ENCODE measurements at regions not wholly inside any gene's neighbourhood (a gene's known extent, or its start where the extent isn't known, plus 50 kb on each side); places are given as distances from the start of the nearest gene placed in this dataset.

GRCh38 chr1:106748606-106749005, 307.9 kb upstream of the PRMT6 start:
- no peak for TF ChIP-seq EZH2phosphoT487 (IDR thresholded peaks at IDR 0.05; ENCODE audit: borderline replicate concordance)
- TF ChIP-seq, protein P1, sequence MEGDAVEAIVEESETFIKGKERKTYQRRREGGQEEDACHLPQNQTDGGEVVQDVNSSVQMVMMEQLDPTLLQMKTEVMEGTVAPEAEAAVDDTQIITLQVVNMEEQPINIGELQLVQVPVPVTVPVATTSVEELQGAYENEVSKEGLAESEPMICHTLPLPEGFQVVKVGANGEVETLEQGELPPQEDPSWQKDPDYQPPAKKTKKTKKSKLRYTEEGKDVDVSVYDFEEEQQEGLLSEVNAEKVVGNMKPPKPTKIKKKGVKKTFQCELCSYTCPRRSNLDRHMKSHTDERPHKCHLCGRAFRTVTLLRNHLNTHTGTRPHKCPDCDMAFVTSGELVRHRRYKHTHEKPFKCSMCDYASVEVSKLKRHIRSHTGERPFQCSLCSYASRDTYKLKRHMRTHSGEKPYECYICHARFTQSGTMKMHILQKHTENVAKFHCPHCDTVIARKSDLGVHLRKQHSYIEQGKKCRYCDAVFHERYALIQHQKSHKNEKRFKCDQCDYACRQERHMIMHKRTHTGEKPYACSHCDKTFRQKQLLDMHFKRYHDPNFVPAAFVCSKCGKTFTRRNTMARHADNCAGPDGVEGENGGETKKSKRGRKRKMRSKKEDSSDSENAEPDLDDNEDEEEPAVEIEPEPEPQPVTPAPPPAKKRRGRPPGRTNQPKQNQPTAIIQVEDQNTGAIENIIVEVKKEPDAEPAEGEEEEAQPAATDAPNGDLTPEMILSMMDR (conservative IDR thresholded peaks at IDR 0.05; ENCODE audit: low read length): no peak
